GM19035 (cell line): ENCODE measurements at regions not wholly inside any gene's neighbourhood (a gene's known extent, or its start where the extent isn't known, plus 50 kb on each side); places are given as distances from the start of the nearest gene placed in this dataset.

Source experiments
- ATAC-seq: cut with Tn5 transposase; IDR thresholded peaks from one replicate; pipeline ENCODE4 v1.9.1; 2021; ENCODE audit not compliant: unreplicated experiment

DNA sequence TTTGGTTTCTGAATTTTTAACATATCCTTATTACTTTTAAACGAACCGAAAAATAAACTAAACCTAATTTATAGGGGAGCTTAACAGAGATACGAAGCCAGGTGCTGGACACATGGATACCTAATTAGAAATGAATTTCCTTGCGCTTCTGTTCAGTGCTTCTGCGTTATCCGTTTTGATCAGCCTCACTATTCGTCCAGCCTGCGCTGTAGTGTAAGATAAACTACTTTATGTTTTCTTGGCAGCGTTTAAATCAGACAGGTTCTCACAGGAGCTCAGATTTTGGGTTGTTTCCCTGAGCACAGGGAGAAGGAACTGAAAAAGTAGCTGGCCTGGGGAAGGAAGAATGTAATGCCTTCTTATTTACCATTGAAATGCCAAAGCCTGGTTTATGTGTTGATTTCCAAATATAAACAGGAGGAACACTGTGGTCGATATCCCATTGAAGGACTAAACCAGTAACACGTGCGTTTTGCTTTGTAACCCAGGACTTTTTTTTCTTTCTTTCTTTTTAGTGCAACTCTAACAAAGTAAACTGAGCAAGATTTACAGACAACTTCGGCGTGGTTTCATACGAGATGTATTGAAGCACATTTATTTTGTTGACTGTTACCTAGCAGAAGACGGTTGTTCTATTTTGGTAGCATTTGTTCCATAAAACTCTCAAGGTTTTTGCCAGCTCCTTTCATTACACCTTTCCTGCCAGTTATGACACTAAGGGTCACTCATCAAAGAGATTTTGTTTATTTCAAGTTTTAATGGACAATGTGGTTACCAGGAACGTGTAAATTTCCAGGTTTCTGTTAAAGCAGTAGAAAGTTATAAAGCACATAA is 214.8 kb upstream of the HEY2 start:
- ATAC-seq, result no peak

DNA sequence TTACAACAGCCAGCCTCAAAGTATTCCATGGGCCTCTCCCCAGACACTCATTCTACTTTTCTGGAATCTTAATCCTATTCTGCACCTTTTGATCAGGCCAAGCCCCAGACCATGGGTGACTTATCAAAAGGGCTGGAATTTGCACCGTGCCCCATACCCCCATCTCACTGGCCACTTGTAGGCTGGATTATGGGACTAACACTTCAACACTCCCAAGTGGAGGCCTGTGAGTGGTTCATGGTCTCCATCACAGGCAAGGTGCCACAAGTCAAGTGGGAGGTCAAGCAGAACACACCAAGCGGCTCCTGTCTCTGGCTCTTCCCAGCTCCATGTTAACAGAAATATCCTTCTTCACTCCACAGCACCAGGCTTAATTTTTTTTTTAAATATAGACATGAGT is 212.3 kb upstream of the HEY2 start:
- no peak for ATAC-seq

DNA sequence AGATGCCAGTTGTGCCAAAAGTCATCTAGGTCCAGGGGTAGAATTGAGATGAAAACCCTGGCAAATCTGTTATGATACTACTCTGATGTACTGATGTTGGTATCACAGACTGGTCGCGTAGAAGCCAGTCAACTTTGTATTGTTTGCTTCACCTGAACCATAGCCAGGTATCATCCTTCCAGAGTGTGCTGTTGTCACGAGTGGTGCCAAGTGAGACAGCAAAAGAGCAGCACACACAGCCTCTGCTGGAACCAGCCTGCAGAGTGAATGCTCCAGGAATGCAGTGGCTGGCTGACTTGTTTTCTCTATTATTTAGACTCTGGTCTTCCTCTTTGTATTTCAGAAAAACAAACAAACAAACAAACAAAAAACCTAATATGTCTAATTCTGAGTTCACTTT is 209.5 kb upstream of the HEY2 start:
- no peak for ATAC-seq

DNA sequence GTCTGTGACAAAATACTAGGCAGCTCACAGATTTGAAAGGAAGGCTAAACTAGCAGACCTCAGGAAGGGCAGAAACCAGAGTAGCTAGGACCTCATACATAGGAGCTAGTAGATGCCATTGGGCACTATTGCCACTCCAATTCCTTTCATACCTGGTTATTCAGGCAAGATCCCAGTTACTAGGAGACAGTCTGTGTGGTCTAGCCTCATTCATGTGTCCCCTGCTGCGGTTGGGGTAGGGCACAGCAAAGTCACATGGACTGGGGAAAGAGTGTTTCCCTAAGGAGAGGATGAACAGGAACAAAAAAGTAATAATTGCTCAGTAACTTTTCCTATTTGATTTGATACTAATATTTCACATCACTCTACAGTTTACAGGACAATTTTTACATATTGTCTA is 204.6 kb upstream of the HEY2 start:
- no peak for ATAC-seq

DNA sequence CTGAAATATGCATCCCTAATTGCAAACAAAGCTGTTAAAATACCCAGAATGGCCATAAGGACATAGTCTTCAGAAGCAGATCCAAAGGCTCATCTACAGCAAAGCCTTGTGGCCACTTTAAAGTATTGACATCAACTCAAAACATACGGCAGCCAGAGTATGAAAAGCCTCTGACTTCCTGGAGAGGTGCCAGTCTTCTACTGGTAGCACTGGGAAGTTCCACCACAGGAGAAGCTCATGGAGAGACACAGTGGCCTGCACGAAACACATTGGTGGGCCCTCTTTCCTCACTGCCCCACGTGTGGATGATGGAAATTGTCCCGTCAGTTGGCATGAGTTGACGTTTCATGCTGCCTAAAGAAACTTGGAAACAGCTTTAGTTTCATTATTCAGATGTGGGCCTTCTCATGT is 202.6 kb upstream of the HEY2 start:
- no peak for ATAC-seq

DNA sequence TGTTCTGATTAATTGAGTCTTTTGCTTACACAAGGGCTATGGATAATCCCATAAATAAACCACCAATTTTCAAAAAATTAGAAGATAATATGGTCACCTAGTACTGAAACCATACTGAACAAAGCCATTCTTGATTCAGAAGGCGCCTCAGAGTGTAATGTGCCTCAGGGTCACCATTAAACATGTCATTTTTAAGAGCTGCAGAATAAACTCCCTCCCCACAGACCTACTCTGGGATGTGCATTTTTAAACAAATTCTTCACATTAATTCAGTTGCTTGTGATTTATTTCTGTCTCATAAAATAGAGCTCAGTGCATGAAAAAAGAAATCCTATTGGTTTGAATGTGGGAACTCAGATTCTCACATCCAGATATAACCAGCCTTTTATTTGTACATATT is 202.1 kb upstream of the HEY2 start:
- no peak for ATAC-seq

DNA sequence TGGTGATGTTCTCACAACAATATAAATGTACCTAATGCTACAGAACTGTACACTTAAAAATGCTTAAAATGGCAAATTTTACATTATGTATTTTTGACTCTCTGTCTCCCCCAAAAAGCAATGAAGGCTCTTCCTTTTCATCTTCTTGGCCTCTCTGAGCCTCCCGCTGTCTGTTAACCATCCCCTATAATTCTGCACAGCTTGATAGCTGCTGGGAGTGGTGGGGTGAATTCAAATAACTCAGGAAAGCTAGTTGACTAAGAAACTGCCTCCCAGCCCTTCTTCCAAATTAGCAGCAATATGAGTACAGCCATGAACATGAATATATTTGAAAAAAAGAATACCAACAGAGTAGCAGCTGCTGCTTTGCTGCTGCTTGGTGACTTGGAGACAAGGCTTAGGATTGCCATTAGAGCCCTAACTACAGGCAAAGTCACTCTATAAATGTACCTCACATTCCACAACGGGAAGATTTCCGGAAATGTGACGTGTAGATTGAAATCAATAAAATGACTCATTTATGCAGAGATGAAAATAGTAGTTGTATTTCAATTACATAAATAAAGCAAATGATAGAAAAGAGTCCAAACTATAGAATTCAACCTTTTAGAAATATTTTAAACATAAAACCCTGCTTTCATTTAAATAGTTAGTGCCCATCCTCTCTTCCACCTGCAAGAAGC is 200.1 kb upstream of the HEY2 start:
- no peak for ATAC-seq

DNA sequence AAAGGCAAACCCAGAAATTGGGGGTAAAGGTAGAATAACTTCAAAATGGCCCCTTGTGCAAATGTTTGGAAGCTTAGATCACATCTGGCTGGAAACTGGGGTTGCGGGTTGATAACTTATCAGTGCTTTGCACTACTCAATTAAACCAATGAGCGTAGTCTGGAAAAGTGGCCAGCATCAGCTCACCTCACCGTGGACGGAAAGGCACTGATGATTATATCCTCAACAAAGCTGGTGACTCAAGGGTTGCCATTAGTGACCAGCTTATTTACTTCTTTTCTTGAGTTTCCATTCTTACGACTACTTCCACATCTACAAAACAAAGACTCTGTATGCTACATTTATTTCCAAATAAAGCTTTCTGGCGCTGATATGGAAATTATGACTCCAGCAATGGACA is 198.5 kb upstream of the HEY2 start:
- no peak for ATAC-seq

DNA sequence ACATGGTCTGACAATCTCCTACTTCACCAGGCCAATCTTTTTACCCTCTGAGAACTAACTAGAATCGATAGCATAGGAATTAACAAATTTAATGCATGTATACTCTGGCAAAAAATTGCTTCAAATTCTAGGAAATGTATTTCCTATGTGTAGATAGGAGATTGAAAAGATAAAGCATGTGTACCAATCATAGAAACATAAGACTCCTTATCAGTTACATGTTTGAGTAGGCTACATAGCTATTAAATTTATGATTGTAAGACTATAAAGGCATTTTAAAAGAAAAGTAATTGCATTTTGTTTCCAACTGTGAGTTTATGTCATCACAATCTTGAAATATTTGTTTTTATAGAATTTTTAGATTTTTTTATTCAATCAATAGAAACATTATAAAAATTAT is 196.6 kb upstream of the HEY2 start:
- ATAC-seq, result no peak

DNA sequence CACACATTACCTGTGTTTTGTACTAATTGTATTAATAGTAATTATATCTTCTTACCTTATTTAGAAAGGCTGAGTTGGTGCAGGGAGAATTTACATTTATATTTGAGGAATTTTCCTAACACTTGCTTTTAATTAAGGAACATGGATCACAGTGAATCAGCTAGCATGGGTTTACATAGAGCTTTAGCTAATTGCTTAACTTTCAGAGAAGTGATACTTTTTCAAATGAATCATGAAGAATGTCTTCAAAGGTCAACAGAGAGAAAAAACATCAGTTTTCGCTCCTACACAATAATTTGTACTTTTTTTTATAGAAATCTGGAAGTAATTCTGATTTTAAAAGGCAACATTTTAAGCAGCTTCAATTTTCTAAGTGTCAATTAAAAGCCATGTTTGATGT is 195.0 kb upstream of the HEY2 start:
- ATAC-seq, result no peak

DNA sequence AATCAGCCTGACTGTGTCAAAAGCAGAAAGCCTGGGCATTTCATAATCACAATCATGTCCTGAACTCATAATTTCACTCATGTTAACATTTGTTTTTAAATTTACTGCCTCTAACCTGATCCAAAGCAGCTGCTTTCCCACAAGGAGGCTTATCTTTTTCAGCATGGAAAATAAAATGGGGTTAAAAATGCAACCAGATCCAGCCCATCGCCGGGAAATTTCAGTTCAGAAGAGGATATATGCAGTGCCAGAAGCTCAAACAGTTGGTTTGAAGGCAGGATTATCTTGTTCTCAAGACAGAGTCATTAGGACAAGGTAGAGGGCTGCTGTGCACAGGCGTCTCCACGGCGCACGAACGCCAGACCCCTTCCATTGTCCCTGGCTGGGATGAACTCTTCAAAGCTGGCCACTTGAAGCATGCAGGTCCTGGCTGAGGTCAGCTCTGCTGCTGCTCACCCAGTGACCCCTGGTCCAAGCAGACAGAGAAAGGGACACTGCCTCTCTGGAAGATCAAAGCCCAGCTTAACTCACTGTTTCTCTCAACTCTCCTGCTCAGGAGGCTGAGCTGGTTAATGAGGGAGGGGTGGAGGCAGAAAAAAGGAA is 191.1 kb upstream of the HEY2 start:
- ATAC-seq, result no peak

DNA sequence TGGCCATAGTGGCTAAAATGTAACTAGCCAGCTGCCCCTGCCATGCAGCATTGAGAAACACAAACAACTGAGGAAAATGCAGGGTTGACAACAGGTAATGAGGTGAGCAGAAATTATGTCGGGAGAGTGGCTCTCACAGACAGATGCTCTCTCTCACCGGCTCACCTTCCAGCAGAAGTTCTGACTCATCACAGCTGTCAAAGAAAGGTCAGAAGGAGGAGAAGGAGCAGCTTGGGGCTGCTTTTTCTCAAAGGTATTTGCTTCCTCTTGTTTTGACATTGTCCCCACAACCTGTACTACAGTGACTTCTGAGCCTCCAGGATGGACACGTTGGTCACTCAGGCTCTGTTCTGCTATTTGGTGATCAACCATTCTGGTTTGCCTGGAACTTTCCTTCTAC is 190.5 kb upstream of the HEY2 start:
- ATAC-seq, result no peak

DNA sequence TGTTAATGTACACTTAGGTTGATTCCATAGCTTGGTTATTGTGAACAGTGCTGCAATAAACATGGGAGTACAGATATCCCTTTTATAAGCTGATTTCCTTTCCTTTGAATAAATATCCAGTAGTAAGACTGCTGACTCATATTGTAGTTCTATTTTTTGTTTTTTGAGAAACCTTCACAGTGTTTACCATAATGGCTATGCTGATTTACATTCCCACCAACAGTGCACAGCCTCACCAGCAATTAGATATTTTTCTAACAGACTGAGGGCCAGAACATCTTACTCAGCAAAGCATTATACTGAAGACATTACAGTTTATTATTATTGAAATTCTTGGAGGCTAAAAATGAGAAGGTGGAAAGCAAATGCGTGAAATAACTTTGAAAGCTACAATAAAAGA is 187.3 kb upstream of the HEY2 start:
- ATAC-seq, result no peak

DNA sequence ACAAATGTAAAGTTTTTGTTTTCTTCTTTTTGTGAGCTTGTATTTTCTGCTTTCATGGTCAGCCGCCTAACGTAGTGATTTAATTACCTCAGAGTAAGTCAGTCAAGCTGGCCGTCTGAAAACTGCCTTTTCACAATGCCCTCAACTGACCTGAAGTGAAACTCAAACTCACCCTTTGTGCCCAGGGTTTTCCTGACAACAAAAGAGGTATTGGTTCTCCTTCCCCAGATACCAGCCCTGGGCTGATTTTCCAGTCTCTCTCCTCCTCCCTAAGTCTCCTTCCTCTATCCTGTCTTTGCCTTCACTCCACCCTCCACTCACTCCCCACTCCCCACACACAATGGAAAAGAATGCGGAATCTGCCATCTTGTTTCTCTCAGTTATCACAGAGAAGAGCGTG is 184.5 kb upstream of the HEY2 start:
- no peak for ATAC-seq

DNA sequence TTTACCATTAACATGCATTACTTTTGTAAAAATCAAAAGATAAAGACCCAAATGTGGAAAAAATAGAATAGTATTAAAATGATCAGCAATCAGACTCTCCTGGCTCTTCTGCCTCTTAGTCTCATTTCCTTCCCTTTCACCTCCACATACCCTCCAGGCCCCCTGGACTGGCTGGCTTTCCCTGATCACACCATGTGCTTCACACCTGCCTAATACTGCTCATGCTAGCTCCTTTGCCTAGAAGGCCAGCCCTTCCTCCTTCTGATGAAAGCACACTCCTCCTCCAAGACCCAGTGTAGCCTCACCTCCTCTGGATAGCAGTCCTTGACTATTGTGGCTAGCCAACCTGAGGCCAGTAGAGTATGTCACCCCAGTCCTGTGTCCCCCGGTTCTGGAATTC is 182.0 kb upstream of the HEY2 start:
- no peak for ATAC-seq

DNA sequence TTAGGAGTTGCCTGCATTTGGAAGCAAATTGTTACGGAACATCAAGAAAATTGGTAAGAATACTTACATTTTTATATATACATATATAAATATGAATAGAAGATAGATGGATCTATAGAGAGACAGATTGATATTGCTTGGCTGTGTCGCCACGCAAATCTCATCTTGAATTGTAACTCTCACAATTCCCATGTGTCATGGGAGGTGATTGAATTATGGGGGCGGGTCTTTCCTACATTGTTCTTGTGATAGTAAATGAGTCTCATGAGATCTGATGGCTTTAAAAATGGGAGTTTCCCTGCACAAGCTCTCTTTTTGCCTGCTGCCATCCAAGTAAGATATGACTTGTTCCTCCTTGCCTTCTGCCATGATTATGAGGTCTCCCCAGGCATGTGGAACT is 180.8 kb upstream of the HEY2 start:
- no peak for ATAC-seq

DNA sequence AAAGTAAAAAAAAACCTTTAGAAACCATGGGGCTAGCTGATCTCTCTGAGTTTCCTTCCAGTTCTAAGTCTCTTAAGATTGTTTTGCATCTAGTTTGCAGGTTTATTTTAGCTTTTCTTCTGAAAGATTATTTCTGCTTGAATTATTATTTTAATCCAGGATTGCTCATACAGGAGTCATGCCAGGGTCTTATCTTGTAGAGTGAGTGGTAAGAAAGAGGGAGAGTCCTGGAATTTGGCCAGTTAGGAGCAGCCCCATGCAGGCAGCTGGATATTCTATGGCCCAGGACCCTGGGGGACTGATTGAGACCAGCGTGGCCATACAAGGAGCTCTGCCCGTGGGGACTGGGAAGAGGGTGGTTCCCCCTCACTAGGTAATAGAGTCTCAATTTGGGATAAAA is 178.9 kb upstream of the HEY2 start:
- no peak for ATAC-seq

DNA sequence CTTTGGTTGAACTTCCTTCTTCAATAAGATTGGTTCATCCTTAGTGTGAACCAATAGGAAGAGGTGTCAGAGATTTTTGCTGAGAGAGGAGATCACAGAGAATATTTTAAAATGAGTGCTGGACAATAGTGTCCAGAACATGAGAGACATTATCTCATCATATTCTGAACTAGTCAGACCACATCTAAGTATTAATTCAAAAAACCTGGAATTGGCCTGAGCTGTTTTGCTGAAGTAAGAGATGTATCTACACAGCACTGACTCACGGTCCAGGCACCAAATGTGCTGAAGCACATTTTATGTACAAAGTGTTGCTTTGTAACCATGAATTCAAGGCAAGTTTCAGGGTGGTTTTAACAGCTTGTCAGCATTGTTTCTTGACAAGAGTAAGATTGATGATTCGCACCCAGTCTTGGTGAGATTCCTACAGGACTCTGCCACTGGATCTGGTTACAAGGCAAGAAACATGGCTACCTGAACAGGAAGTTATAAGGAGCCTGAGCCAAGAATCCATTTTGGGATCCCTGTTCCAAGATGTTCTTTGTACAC is 178.2 kb upstream of the HEY2 start:
- no peak for ATAC-seq

DNA sequence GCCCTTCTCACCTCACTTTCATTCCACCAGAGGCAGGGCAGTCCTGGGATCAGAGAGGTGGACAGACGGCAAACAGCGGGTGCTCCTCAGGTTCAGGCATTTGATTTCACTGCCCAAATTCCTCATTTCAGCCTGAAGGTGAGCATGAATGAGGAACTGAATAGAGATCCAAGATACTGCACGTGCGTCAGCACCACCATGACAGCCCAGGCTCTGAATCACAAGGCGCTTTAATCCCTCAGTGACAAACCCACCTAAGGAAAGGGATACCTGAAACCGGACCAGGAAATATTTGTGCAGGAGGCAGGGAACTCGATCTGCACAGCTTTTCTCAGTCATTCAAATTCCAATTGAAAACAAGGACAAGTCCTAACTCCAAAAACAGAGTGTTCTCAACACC is 174.8 kb upstream of the HEY2 start:
- no peak for ATAC-seq

DNA sequence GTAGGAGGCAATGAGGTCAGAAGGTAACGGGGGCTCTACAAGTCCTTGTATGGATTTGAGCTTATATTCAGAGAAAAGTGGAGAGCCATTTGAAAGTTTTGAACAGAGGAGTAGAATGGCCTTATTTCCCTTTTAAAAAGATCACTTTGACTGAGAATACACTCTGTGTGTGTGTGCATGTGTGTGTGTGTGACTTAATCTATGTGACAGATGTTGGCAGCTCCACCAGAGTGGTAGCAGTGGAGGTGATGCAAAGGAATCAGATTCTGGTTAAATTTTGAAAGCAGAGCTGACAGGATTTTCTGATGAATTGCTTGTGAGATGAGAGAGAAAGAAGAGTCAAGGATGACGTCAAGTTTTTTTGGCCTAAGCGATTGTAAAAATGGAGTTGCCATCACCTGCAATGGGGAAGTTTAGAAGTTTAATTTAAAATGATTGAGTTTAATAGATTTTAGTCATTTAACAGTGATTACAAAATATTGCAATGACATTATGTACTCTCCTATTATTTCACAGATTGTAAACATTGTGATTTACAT is 172.2 kb upstream of the HEY2 start:
- no peak for ATAC-seq

DNA sequence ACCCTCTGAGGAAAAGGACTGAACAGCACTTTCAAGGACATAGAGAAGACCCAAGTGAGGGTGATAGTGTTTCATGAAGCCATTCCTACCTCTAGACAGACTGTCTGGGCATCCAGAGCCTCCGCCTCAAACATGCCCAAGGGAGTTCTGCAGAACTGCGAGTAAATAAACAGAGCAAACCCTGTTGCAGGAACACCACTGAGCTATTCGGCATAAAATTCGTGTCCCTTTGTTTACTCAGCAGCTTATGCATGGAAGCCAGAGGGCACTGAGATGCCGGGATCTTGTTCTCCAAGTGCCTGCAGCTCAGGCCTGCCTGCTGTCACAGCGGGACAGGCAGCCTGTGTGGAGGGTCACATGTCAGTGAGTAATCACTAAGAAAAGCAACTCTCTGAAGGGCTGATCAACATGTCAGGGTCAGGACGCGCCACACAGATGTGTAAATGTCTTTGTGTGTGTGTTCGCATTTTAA is 164.9 kb upstream of the HEY2 start:
- ATAC-seq, result no peak

DNA sequence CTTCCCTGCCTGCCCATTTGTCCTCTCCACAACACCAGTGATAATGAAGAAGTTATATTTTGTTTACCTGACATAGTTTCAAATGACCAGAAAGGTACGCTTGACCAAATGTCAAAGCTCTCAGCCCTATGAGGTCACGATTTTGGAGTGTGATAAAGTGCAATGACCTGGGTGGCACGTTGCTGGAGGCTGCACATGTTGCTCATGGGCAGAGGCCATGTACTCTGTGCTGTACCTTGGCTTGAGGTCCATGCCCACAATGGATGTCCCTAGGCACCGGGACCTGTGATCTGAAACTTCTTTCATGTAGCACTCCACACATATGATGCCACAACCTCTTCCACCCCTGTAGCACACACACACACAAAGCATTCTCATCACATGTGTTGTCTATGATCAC is 164.0 kb upstream of the HEY2 start:
- no peak for ATAC-seq
